Endothelial cell of umbilical vein (primary cell): ENCODE measurements at regions not wholly inside any gene's neighbourhood (a gene's known extent, or its start where the extent isn't known, plus 50 kb on each side); places are given as distances from the start of the nearest gene placed in this dataset.

Experiments
- BruUV-seq: library from RNA; stranded (reverse); fragments of 400-500 nt; replicated peaks from 2 replicates; lab custom pipeline; 2021; lab: Mats Ljungman, UMichigan
- CTCF ChIA-PET: fragments of 300-600, 350-600 bp; sonication (Branson Sonifier 250); formaldehyde crosslinking; loops from one replicate; lab custom pipeline; 2021; ENCODE audit warnings: antibody characterized with exemption, inconsistent platforms; lab: Charles Lee
- POLR2A ChIA-PET: fragments of 300-600, 350-600 bp; sonication (Branson Sonifier 250); formaldehyde crosslinking; loops from one replicate; lab custom pipeline; 2021; ENCODE audit warnings: antibody characterized with exemption, inconsistent platforms; lab: Charles Lee
- DNase-seq: peaks from one replicate; pipeline ENCODE4 v3.0.0-alpha.2; 2011; ENCODE audit warnings: low read depth, low spot score
- FAIRE-seq: peaks from 2 replicates; lab custom pipeline; 2011; peaks lifted over from hg19 to GRCh38; lab: Jason Lieb, UNC
- H2AFZ ChIP-seq: 2 replicates; pipeline ENCODE4 v1.6.0; 2012; ENCODE audit warnings: low read depth, low read length, control low read depth, inconsistent platforms
- H3K27ac ChIP-seq: 2 replicates; pipeline ENCODE4 v1.5.1; 2011; ENCODE audit warnings: low read depth, mild to moderate bottlenecking, control low read depth, low read length, moderate library complexity; ENCODE audit not compliant: insufficient read depth
- H3K27me3 ChIP-seq, 2 experiments: 2 replicates each; pipeline versions ENCODE4 v1.6.0 to v1.6.1; 2011; ENCODE audit warnings: low read length in 2 of 2, mixed read lengths in 1 of 2; ENCODE audit not compliant: control insufficient read depth in 2 of 2, insufficient read depth in 2 of 2
- H3K36me3 ChIP-seq, 2 experiments: 2 replicates in 1 of 2; 3 replicates in 1 of 2; pipeline ENCODE4 v1.5.1; 2011; ENCODE audit warnings: low read length in 2 of 2, mild to moderate bottlenecking in 1 of 2, moderate library complexity in 1 of 2; ENCODE audit not compliant: control insufficient read depth in 2 of 2, insufficient read depth in 2 of 2; ENCODE audit errors: extremely low read depth in 1 of 2
- H3K4me1 ChIP-seq: 3 replicates; pipeline ENCODE4 v1.5.1; 2011; ENCODE audit warnings: mild to moderate bottlenecking, low read length; ENCODE audit not compliant: control insufficient read depth, insufficient read depth; ENCODE audit errors: extremely low read depth
- H3K4me2 ChIP-seq: 2 replicates; pipeline ENCODE4 v1.6.1; 2011; ENCODE audit warnings: low read length, control low read depth, mixed read lengths; ENCODE audit not compliant: insufficient read depth
- H3K4me3 ChIP-seq, 3 experiments: fragments of 200-600 bp in 1 of 3; sonication (generic), shearing (Covaris generic) in 1 of 3; replicated peaks in 1 of 3; 2 replicates each; pipeline ENCODE4 v1.5.1; 2011 to 2016; ENCODE audit warnings: control low read depth in 3 of 3, low read length in 3 of 3, mild to moderate bottlenecking in 2 of 3, inconsistent platforms in 1 of 3, low read depth in 1 of 3, moderate library complexity in 1 of 3; ENCODE audit not compliant: insufficient read depth in 1 of 3
- H3K79me2 ChIP-seq: 2 replicates; pipeline ENCODE4 v1.6.0; 2012; ENCODE audit warnings: low read length, inconsistent platforms; ENCODE audit not compliant: control insufficient read depth, insufficient read depth
- H3K9ac ChIP-seq: replicated peaks from 2 replicates; pipeline ENCODE3; 2011; ENCODE audit warnings: low read length, control low read depth; ENCODE audit not compliant: insufficient read depth; ENCODE audit errors: extremely low read depth
- H3K9me1 ChIP-seq: replicated peaks from 3 replicates; pipeline ENCODE4 v1.6.0; 2011; ENCODE audit warnings: mild to moderate bottlenecking, low read length; ENCODE audit not compliant: control insufficient read depth, insufficient read depth; ENCODE audit errors: extremely low read depth
- H3K9me3 ChIP-seq: replicated peaks from 2 replicates; pipeline ENCODE4 v1.5.1; 2012; ENCODE audit warnings: low read length, inconsistent platforms; ENCODE audit not compliant: control insufficient read depth, insufficient read depth
- H4K20me1 ChIP-seq: replicated peaks from 2 replicates; pipeline ENCODE3; 2011; ENCODE audit warnings: mild to moderate bottlenecking, low read length; ENCODE audit not compliant: control insufficient read depth, insufficient read depth; ENCODE audit errors: extremely low read depth
- EZH2 ChIP-seq: IDR thresholded peaks from 2 replicates; pipeline ENCODE4 v1.6.1; 2012; ENCODE audit warnings: borderline replicate concordance, low read depth, mild to moderate bottlenecking, moderate library complexity, low read length, inconsistent platforms; ENCODE audit not compliant: severe bottlenecking
- FOS ChIP-seq: IDR thresholded peaks from 2 replicates; pipeline ENCODE4 v1.6.1; 2011; ENCODE audit warnings: mild to moderate bottlenecking, low read length, moderate library complexity, borderline replicate concordance; ENCODE audit not compliant: insufficient read depth
- GATA2 ChIP-seq: IDR thresholded peaks from 2 replicates; pipeline ENCODE4 v1.7.0; 2011; ENCODE audit warnings: low read depth, mild to moderate bottlenecking, moderate library complexity, mixed read lengths, low read length; ENCODE audit not compliant: insufficient read length, insufficient read depth
- JUN ChIP-seq: IDR thresholded peaks from 2 replicates; pipeline ENCODE4 v1.6.1; 2011; ENCODE audit warnings: borderline replicate concordance, low read depth; ENCODE audit not compliant: insufficient read length, insufficient read depth
- MAX ChIP-seq: IDR thresholded peaks from 2 replicates; pipeline ENCODE4 v1.6.1; 2011; ENCODE audit not compliant: insufficient read depth, insufficient read length
- MYC ChIP-seq: IDR thresholded peaks from one replicate; pipeline ENCODE4 v1.6.1; 2011; ENCODE audit warnings: mild to moderate bottlenecking, low read depth, low read length
- POLR2A ChIP-seq: IDR thresholded peaks from 2 replicates; pipeline ENCODE4 v1.6.1; 2012; ENCODE audit warnings: low read depth, mild to moderate bottlenecking, control low read depth, low read length
- POLR2AphosphoS5 ChIP-seq: IDR thresholded peaks from 2 replicates; pipeline ENCODE4 v1.6.1; 2012; ENCODE audit warnings: low read depth, mild to moderate bottlenecking, control low read depth, low read length, moderate library complexity; ENCODE audit not compliant: insufficient read depth
- dilution Hi-C: fragments of 300-500 bp; cut with MboI; formaldehyde crosslinking; loops from one replicate; pipeline ENCODE4 v1.15.0; 2019; ENCODE audit warnings: low sequenced_read_pairs; ENCODE audit not compliant: extremely low pct_ligation_motif_present
- intact Hi-C: fragments of 100-400 bp; cut with micrococcal nuclease; formaldehyde crosslinking; loops from one replicate; pipeline ENCODE4 v1.10.0; 2022
- TF ChIP-seq, protein P1 (sequence below), 2 donors: IDR thresholded peaks; 1 replicate in 1 of 2; 2 replicates in 1 of 2; pipeline ENCODE4 v1.5.1; 2011; ENCODE audit warnings: low read length in 2 of 2, mild to moderate bottlenecking in 2 of 2, moderate library complexity in 2 of 2, control low read depth in 1 of 2, inconsistent platforms in 1 of 2, low read depth in 1 of 2; ENCODE audit not compliant: insufficient read depth in 1 of 2; ENCODE audit errors: extremely low read depth in 1 of 2

DNA sequence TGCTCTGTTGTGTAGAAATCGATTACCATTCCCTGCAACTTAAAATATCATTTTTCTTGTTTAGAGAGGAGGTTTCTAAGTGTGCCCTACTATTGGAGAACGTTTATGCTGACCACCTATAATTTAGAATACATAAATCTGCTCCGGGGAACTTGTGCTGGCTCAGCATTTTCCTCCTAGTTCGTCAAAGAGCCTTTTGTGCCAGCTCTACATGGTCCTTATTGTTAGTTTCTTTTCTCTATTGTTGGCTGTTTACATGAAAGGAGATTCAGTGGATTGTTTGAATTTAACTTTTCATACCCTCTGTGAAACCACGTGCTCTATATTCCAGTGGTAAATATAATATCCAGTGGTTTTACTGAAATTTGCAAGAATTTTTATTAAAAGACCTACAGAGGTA is 53.4 kb upstream of the ATP8A1 start:
- Histone ChIP-seq H3K9ac (no peak overlapping the region), H3K27me3 (no peaks in the 10 kb centered on the region), H4K20me1 (no peaks in the 10 kb centered on the region), H3K9me1 (no peaks in the 10 kb centered on the region), H3K4me3 (no peak overlapping the region), H2AFZ (no peak overlapping the region), H3K27ac (no peak overlapping the region), H3K9me3 (no peaks in the 10 kb centered on the region), H3K79me2 (no peaks in the 10 kb centered on the region), H3K4me2 (no peak overlapping the region), H3K36me3 (no peaks in the 10 kb centered on the region), H3K4me1 (no peaks in the 10 kb centered on the region)
- dilution Hi-C loops: no loop called here
- intact Hi-C loops: no loop called here
- FAIRE-seq (no peak), DNase-seq (no peak)
- TF ChIP-seq JUN (no peak), FOS (no peak), EZH2 (no peak), POLR2AphosphoS5 (no peak), POLR2A (no peak), MYC (no peak), MAX (no peak), GATA2 (no peak)
- TF ChIP-seq, protein P1, sequence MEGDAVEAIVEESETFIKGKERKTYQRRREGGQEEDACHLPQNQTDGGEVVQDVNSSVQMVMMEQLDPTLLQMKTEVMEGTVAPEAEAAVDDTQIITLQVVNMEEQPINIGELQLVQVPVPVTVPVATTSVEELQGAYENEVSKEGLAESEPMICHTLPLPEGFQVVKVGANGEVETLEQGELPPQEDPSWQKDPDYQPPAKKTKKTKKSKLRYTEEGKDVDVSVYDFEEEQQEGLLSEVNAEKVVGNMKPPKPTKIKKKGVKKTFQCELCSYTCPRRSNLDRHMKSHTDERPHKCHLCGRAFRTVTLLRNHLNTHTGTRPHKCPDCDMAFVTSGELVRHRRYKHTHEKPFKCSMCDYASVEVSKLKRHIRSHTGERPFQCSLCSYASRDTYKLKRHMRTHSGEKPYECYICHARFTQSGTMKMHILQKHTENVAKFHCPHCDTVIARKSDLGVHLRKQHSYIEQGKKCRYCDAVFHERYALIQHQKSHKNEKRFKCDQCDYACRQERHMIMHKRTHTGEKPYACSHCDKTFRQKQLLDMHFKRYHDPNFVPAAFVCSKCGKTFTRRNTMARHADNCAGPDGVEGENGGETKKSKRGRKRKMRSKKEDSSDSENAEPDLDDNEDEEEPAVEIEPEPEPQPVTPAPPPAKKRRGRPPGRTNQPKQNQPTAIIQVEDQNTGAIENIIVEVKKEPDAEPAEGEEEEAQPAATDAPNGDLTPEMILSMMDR (IDR thresholded peaks at IDR 0.05; ENCODE audit: extremely low read depth in 1 of 2, insufficient read depth in 1 of 2, low read depth in 1 of 2, low read length in 2 of 2): no peak
- ChIA-PET POLR2A (no interaction called here), CTCF (no interaction called here)
- no TSS peak for BruUV-seq
